Thyroid gland (tissue), 4 donors: ENCODE measurements at regions not wholly inside any gene's neighbourhood (a gene's known extent, or its start where the extent isn't known, plus 50 kb on each side); places are given as distances from the start of the nearest gene placed in this dataset.

Source experiments
- POLR2A ChIP-seq, 2 donors: fragments of 450-650 bp; IDR thresholded peaks; one replicate each; pipeline ENCODE4 v1.6.1; 2017; ENCODE audit warnings: antibody characterized with exemption in 2 of 2, mild to moderate bottlenecking in 2 of 2, moderate library complexity in 1 of 2
- TF ChIP-seq, protein P1 (sequence below), 6 experiments: fragments of 200-600 bp in 3 of 6; fragments of 450-650 bp in 3 of 6; sonication (generic) in 3 of 6; IDR thresholded peaks; one replicate each; pipeline ENCODE4 v1.5.1; 2016 to 2019; ENCODE audit warnings: antibody characterized with exemption in 6 of 6, mild to moderate bottlenecking in 2 of 6, inconsistent platforms in 1 of 6, moderate library complexity in 1 of 6

DNA sequence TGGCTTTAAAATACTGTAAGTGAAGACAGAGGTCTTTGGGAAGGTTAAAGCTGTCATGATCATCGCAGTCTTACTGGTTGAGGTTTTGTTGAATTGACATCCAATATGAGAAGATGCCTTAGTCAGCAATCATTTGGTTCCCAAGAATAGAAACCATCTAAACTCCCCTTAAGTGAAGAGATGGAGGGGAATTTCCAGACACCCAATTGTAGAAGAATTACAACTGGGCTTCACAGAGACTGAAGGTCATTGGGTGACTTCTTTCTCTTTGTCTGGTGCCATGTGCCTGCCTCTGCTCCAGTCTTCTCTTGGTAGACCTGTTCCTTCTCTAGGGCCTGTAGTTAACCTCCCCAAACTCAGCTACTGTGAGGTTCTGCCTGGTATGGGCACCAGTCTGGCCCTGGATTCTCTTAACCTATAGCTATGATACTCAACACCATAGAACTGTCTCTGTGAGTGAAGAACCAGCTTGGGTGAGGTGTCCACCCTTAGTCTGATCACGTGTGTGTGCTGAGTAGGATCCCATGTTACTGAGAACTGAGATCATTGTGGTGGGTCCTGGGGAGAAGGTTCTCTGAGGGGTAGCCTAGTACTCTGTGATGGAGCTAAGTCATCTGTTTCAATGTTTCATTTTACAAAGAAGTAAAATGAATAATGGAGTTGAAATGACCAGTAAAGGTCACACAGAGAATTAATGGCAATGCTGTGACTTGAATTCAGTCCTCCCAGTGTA lies 182.5 kb downstream of the CSNK2A3 start:
- TF ChIP-seq POLR2A (IDR thresholded peaks at IDR 0.05), result no peak
- TF ChIP-seq, protein P1, sequence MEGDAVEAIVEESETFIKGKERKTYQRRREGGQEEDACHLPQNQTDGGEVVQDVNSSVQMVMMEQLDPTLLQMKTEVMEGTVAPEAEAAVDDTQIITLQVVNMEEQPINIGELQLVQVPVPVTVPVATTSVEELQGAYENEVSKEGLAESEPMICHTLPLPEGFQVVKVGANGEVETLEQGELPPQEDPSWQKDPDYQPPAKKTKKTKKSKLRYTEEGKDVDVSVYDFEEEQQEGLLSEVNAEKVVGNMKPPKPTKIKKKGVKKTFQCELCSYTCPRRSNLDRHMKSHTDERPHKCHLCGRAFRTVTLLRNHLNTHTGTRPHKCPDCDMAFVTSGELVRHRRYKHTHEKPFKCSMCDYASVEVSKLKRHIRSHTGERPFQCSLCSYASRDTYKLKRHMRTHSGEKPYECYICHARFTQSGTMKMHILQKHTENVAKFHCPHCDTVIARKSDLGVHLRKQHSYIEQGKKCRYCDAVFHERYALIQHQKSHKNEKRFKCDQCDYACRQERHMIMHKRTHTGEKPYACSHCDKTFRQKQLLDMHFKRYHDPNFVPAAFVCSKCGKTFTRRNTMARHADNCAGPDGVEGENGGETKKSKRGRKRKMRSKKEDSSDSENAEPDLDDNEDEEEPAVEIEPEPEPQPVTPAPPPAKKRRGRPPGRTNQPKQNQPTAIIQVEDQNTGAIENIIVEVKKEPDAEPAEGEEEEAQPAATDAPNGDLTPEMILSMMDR (IDR thresholded peaks at IDR 0.05), result no peak
